Upper lobe of right lung (tissue), 1 donor: ENCODE measurements at regions not wholly inside any gene's neighbourhood (a gene's known extent, or its start where the extent isn't known, plus 50 kb on each side); places are given as distances from the start of the nearest gene placed in this dataset.

Experiments used
- ATAC-seq: fragments of 200-7000 bp; cut with Tn5 transposase; one replicate; pipeline ENCODE4 v1.9.1; 2020; ENCODE audit warnings: mild to moderate bottlenecking, moderate library complexity
- DNase-seq: peaks from one replicate; pipeline ENCODE4 v3.0.0-alpha.2; 2020
- H3K27ac ChIP-seq: fragments of 200-600 bp; one replicate; pipeline ENCODE4 v1.8.0; 2022
- H3K27me3 ChIP-seq: fragments of 200-600 bp; one replicate; pipeline ENCODE4 v1.8.0; 2022; ENCODE audit warnings: mild to moderate bottlenecking
- H3K36me3 ChIP-seq: fragments of 200-600 bp; one replicate; pipeline ENCODE4 v1.8.0; 2022
- H3K4me1 ChIP-seq: fragments of 200-600 bp; one replicate; pipeline ENCODE4 v1.8.0; 2022
- H3K4me3 ChIP-seq: fragments of 200-600 bp; one replicate; pipeline ENCODE4 v1.8.0; 2022; ENCODE audit warnings: mild to moderate bottlenecking
- H3K9me3 ChIP-seq: fragments of 200-600 bp; one replicate; pipeline ENCODE4 v1.8.0; 2022
- CTCF ChIP-seq: fragments of 200-600 bp; IDR thresholded peaks from one replicate; pipeline ENCODE4 v1.8.0; 2022; ENCODE audit warnings: antibody characterized with exemption
- intact Hi-C: fragments of 100-400 bp; cut with DNase I; formaldehyde crosslinking; loops from one replicate; pipeline ENCODE4 v1.11.0; 2022
- donor health status: DM: no; HTN: yes; CAD: no; lungs with severe emphysema.

- ATAC-seq, result no peak
- no peaks in the 10 kb centered on the region for H3K4me1 ChIP-seq
- H3K9me3 ChIP-seq, result no peaks in the 10 kb centered on the region
- no peak for DNase-seq
- TF ChIP-seq CTCF, result no peak
- intact Hi-C loops, result no loop called here
- H3K27ac ChIP-seq, result no peak overlapping the region
- no peaks in the 10 kb centered on the region for H3K36me3 ChIP-seq
- no peaks in the 10 kb centered on the region for H3K27me3 ChIP-seq
- no peak overlapping the region for H3K4me3 ChIP-seq
Observed at GRCh38 chr15:26096581-26096980, 233.5 kb upstream of the ATP10A start.

- no peak overlapping the region for H3K27ac ChIP-seq
- ATAC-seq (peak; percentile 31), DNase-seq (no peak)
Observed at GRCh38 chr15:26095710-26096330, 232.7 kb upstream of the ATP10A start.

DNA sequence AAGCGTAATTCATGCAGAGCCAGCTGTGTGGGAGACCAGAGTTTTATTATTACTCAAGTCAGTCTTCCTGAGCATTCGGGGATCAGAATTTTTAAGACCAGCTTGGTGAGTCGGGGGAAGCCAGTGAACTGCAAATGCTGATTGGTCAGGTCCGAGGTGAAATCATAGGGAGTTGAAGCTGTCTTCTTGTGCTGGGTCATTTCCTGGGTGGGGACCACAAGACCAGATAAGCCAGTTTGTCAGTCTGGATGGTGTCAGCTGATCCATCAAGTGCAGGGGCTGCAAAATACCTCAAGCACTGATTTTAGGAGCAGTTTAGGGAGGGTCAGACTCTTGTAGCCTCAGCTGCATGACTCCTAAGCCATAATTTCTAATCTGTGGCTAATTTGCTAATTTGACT, 228.1 kb upstream of the ATP10A start:
- TF ChIP-seq CTCF, result no peak

More at GRCh38 chr15:26095710-26096330, 232.7 kb upstream of the ATP10A start:
- H3K36me3 ChIP-seq, result no peaks in the 10 kb centered on the region
- H3K4me3 ChIP-seq, result no peak overlapping the region
- H3K9me3 ChIP-seq, result no peaks in the 10 kb centered on the region
- intact Hi-C loops, result no loop called here
- TF ChIP-seq CTCF, result peak; percentile 28
- no peaks in the 10 kb centered on the region for H3K4me1 ChIP-seq
- no peaks in the 10 kb centered on the region for H3K27me3 ChIP-seq

GRCh38 chr15:26087881-26088280, 224.8 kb upstream of the ATP10A start:
- no peaks in the 10 kb centered on the region for H3K9me3 ChIP-seq
- ATAC-seq (no peak), DNase-seq (no peak)
- no peak overlapping the region for H3K27ac ChIP-seq
- H3K36me3 ChIP-seq, result no peaks in the 10 kb centered on the region
- intact Hi-C loops, result no loop called here
- no peak overlapping the region for H3K4me3 ChIP-seq
- H3K27me3 ChIP-seq, result no peaks in the 10 kb centered on the region
- no peaks in the 10 kb centered on the region for H3K4me1 ChIP-seq
- no peak for TF ChIP-seq CTCF

More for the DNA sequence above, 228.1 kb upstream of the ATP10A start:
- Histone ChIP-seq H3K9me3 (no peaks in the 10 kb centered on the region), H3K4me1 (no peaks in the 10 kb centered on the region), H3K27ac (no peak overlapping the region), H3K27me3 (no peaks in the 10 kb centered on the region), H3K4me3 (no peak overlapping the region), H3K36me3 (no peaks in the 10 kb centered on the region)
- ATAC-seq (no peak), DNase-seq (no peak)
- intact Hi-C loops, result no loop called here

GRCh38 chr15:26087395-26087794, 224.3 kb upstream of the ATP10A start:
- H3K27ac ChIP-seq, result no peak overlapping the region
- ATAC-seq, result no peak

More at GRCh38 chr15:26087395-26087794, 224.3 kb upstream of the ATP10A start:
- H3K36me3 ChIP-seq, result no peaks in the 10 kb centered on the region
- H3K9me3 ChIP-seq, result no peaks in the 10 kb centered on the region
- H3K4me1 ChIP-seq, result no peaks in the 10 kb centered on the region
- no peak for TF ChIP-seq CTCF
- intact Hi-C loops, result no loop called here
- H3K27me3 ChIP-seq, result no peaks in the 10 kb centered on the region
- no peak for DNase-seq
- H3K4me3 ChIP-seq, result no peak overlapping the region
